ENCODE measurements at regions not wholly inside any gene's neighbourhood (a gene's known extent, or its start where the extent isn't known, plus 50 kb on each side); places are given as distances from the start of the nearest gene placed in this dataset.

- no peaks in the 10 kb centered on the region for H3K4me1 ChIP-seq (ENCODE audit: control insufficient read depth, insufficient read depth, low read length)
- H3K27me3 ChIP-seq (ENCODE audit: control insufficient read depth, insufficient read depth, low read length): no peaks in the 10 kb centered on the region; the same call in 1 of the 2 replicates
- ATAC-seq (no peak), DNase-seq (ENCODE audit: low read depth, low spot score) (no peak)
- TF ChIP-seq TCF7L2 (IDR thresholded peaks at IDR 0.05; ENCODE audit: low read depth, low read length): no peak
- TF ChIP-seq, protein P1, sequence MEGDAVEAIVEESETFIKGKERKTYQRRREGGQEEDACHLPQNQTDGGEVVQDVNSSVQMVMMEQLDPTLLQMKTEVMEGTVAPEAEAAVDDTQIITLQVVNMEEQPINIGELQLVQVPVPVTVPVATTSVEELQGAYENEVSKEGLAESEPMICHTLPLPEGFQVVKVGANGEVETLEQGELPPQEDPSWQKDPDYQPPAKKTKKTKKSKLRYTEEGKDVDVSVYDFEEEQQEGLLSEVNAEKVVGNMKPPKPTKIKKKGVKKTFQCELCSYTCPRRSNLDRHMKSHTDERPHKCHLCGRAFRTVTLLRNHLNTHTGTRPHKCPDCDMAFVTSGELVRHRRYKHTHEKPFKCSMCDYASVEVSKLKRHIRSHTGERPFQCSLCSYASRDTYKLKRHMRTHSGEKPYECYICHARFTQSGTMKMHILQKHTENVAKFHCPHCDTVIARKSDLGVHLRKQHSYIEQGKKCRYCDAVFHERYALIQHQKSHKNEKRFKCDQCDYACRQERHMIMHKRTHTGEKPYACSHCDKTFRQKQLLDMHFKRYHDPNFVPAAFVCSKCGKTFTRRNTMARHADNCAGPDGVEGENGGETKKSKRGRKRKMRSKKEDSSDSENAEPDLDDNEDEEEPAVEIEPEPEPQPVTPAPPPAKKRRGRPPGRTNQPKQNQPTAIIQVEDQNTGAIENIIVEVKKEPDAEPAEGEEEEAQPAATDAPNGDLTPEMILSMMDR (IDR thresholded peaks at IDR 0.05): no peak
- TF ChIP-seq, protein P2, sequence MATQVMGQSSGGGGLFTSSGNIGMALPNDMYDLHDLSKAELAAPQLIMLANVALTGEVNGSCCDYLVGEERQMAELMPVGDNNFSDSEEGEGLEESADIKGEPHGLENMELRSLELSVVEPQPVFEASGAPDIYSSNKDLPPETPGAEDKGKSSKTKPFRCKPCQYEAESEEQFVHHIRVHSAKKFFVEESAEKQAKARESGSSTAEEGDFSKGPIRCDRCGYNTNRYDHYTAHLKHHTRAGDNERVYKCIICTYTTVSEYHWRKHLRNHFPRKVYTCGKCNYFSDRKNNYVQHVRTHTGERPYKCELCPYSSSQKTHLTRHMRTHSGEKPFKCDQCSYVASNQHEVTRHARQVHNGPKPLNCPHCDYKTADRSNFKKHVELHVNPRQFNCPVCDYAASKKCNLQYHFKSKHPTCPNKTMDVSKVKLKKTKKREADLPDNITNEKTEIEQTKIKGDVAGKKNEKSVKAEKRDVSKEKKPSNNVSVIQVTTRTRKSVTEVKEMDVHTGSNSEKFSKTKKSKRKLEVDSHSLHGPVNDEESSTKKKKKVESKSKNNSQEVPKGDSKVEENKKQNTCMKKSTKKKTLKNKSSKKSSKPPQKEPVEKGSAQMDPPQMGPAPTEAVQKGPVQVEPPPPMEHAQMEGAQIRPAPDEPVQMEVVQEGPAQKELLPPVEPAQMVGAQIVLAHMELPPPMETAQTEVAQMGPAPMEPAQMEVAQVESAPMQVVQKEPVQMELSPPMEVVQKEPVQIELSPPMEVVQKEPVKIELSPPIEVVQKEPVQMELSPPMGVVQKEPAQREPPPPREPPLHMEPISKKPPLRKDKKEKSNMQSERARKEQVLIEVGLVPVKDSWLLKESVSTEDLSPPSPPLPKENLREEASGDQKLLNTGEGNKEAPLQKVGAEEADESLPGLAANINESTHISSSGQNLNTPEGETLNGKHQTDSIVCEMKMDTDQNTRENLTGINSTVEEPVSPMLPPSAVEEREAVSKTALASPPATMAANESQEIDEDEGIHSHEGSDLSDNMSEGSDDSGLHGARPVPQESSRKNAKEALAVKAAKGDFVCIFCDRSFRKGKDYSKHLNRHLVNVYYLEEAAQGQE (IDR thresholded peaks at IDR 0.05; ENCODE audit: insufficient read depth in 1 of 2, low read depth in 2 of 2, low read length in 1 of 2): no peak
- TF ChIP-seq SIN3A (IDR thresholded peaks at IDR 0.05; ENCODE audit: borderline replicate concordance, insufficient read depth, low read depth, low read length): no peak
- TF ChIP-seq POLR2AphosphoS5 (IDR thresholded peaks at IDR 0.05; ENCODE audit: low read depth, low read length): no peak
- no peak overlapping the region for H3K4me3 ChIP-seq (ENCODE audit: low read depth in 2 of 2, low read length in 2 of 2)
- no peaks in the 10 kb centered on the region for H3K9me3 ChIP-seq (ENCODE audit: control insufficient read depth, insufficient read depth, low read depth, low read length)
- BruUV-seq (replicated peaks): no TSS peak
- intact Hi-C loops (cut with micrococcal nuclease; ENCODE audit: unreplicated experiment) (loop anchor here (2.0 kb wide), 1 partner anchor 117 kb away; no protein-coding TSS in a partner anchor), in situ Hi-C loops (cut with HindIII; ENCODE audit: low pct_unique_long_range_greater_than_20kb, low sequenced_read_pairs) (no loop called here)
- ChIA-PET CTCF (no interaction called here), POLR2A (no interaction called here)
- no peak overlapping the region for H3K27ac ChIP-seq (ENCODE audit: low read length)
- no peaks in the 10 kb centered on the region for H3K36me3 ChIP-seq (ENCODE audit: control insufficient read depth, insufficient read depth, low read length)
Measured at GRCh38 chr2:205883965-205884364, 201.7 kb downstream of the NRP2 start.

DNA sequence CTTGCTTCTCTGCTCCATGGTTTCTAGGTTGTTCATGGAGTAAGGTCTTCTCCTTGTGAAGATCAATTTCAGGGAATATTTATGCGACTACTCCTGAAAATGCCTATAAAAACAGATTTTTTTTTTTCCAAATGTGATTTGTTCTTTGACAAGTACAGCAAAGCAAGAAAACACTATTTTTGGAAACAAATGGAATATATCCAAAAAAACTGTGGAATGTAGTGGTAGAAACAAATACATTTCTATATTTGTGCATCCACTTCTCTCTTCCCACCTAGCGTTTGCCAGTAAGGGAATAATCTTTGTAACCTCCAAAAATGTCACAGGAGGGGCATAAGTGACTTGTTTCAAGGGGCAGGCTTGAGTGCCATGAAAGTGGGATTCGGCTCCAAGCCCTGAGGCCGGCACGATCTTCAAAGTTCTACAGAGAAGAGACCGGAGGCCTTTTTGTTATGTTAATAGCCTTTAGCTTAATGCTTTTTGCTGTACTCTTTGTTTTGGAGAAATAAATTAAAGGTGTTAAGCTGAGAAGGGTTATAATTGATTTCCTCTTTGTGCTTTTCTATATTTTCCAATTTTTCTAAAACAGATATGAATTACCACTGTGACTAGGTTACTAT lies 200.6 kb downstream of the NRP2 start:
- CTCF ChIA-PET: no interaction called here
- no peaks in the 10 kb centered on the region for H3K36me3 ChIP-seq (ENCODE audit: control insufficient read depth, insufficient read depth, low read length)
- POLR2A ChIA-PET: no interaction called here
- no peaks in the 10 kb centered on the region; the same call in 1 of the 2 replicates for H3K27me3 ChIP-seq (ENCODE audit: control insufficient read depth, insufficient read depth, low read length)
- H3K4me3 ChIP-seq (ENCODE audit: low read depth in 2 of 2, low read length in 2 of 2): no peak overlapping the region
- in situ Hi-C loops (cut with HindIII; ENCODE audit: low pct_unique_long_range_greater_than_20kb, low sequenced_read_pairs) (no loop called here), intact Hi-C loops (cut with micrococcal nuclease; ENCODE audit: unreplicated experiment) (no loop called here)
- no peaks in the 10 kb centered on the region for H3K4me1 ChIP-seq (ENCODE audit: control insufficient read depth, insufficient read depth, low read length)
- DNase-seq (ENCODE audit: low read depth, low spot score) (no peak), ATAC-seq (no peak)
- no peak overlapping the region for H3K27ac ChIP-seq (ENCODE audit: low read length)
- no TSS peak for BruUV-seq (replicated peaks)
- TF ChIP-seq, protein P1 (IDR thresholded peaks at IDR 0.05): no peak
- no peak for TF ChIP-seq SIN3A (IDR thresholded peaks at IDR 0.05; ENCODE audit: borderline replicate concordance, insufficient read depth, low read depth, low read length)
- TF ChIP-seq, protein P2 (IDR thresholded peaks at IDR 0.05; ENCODE audit: insufficient read depth in 1 of 2, low read depth in 2 of 2, low read length in 1 of 2): no peak
- no peak for TF ChIP-seq TCF7L2 (IDR thresholded peaks at IDR 0.05; ENCODE audit: low read depth, low read length)
- TF ChIP-seq POLR2AphosphoS5 (IDR thresholded peaks at IDR 0.05; ENCODE audit: low read depth, low read length): no peak
- no peaks in the 10 kb centered on the region for H3K9me3 ChIP-seq (ENCODE audit: control insufficient read depth, insufficient read depth, low read depth, low read length)

Measured in Panc1 (cell line).